Left lobe of liver (tissue), 2 donors: ENCODE measurements at regions not wholly inside any gene's neighbourhood (a gene's known extent, or its start where the extent isn't known, plus 50 kb on each side); places are given as distances from the start of the nearest gene placed in this dataset.
"Not testable (repeated sequence)": the region's sequence is repeated elsewhere in the genome, so short reads cannot be mapped to it uniquely, and the experiment has no call there.

ENCODE experiments used
- ATAC-seq: fragments of 200-7000 bp; cut with Tn5 transposase; one replicate; pipeline ENCODE4 v1.9.1; 2020; ENCODE audit warnings: mild to moderate bottlenecking, moderate library complexity
- DNase-seq: peaks from one replicate; pipeline ENCODE4 v3.0.0-alpha.2; 2020; ENCODE audit warnings: low spot score
- donor health status: DM: no; HTN: no; CAD: no; lungs with moderate emphysema.
- donor health status: DM: no; HTN: yes; CAD: no.

DNA sequence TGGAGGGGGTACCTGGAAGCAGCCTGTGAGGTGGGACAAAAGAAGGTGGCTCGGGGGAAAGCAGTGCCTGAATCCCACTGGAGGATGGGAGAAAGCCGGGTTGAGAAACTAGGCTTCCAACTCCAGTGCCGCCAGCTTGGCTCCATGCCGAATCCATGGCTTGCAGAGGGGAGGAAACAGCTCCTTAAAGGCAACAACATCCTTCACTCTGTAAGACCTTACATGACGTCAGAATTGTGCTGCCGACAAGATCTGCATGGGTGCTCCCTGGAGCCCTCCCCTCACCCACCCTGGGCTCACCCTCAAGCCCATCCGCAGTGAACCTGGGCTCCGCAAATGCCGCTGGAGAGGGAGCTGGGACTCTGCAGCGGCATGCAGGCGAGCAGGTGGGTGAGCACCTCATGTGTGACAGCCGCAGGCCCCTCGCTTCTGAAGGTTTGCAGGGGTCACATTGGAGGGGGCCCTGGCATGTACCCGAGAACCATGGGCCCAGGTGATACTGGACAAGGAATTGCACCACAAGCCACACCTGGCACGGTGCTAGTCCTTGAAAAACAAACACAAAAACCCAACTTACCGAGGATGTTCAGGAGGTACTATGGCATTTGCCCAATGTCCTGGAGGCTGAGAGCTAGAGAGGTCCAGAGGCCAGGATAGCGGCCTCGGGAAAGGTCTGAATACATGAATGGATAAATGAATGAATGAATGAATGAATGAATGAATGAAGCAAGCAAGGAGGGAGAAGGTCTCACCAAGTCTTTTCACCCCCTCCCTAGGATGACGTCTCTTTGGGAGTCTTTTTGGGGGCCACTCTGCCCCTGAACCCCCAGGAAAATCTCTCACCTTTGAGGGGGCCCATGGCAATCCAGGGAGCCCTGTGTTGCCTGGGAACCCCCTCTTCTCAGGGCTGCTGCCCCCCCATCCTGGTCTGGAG, 238.6 kb upstream of the SHH start:
- DNase-seq (no peak), ATAC-seq (no peak)

- ATAC-seq, result no peak
- no peak for DNase-seq
Observed at GRCh38 chr7:156049366-156049765, 237.1 kb upstream of the SHH start.

GRCh38 chr7:156046031-156046560, 233.8 kb upstream of the SHH start:
- ATAC-seq, result no peak
- no peak for DNase-seq

- no peak for ATAC-seq
- DNase-seq, result no peak
Observed at GRCh38 chr7:156043416-156044178, 231.3 kb upstream of the SHH start.

- DNase-seq (no peak), ATAC-seq (no peak)
Observed at GRCh38 chr7:156041398-156041797, 229.1 kb upstream of the SHH start.

GRCh38 chr7:156039971-156040677, 227.9 kb upstream of the SHH start:
- DNase-seq (no peak), ATAC-seq (no peak)

DNA sequence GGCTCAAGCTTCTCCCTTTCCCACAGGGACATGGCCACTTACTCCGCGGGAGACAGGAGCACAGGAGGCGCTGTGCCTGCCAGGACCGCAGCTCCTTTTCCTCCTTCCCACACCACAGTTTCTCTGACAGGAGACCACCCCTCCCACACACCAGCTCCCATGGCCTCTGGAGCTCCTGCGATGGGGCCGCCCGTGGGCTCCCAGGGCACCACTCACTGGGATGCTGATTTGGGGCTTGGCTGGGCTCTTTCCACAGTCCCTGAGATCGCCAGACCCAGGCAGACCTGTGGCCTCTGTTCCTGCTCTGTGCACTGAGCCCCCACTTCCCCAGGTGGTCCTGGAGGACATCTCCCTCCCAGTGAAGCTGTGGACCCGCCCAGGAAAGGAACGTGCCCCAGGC, 226.9 kb upstream of the SHH start:
- no peak for ATAC-seq

DNA sequence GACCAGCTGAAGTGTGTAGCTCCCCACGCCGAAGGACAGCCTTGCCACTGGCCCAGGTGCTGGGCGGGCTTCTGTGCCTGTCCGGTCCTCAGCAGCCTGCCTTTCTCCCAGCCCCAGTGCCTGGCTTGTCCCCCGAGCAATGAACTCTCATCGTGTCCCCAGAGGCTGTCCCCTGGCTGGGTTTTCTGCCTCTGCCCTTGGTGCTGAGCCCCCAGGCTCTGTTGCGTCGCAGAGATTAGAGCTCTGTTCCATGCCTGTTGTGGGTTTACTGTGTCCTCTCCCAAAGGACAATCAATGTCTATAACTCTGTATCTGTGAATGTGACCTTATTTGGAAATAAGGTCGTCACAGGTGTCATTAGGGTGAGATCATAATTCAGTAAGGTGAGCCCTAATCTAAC, 226.1 kb upstream of the SHH start:
- no peak for ATAC-seq

More for the DNA sequence above, 226.9 kb upstream of the SHH start:
- no peak for DNase-seq

GRCh38 chr7:156036153-156036552, 223.9 kb upstream of the SHH start:
- DNase-seq (no peak), ATAC-seq (no peak)

More for the DNA sequence above, 226.1 kb upstream of the SHH start:
- no peak for DNase-seq

DNA sequence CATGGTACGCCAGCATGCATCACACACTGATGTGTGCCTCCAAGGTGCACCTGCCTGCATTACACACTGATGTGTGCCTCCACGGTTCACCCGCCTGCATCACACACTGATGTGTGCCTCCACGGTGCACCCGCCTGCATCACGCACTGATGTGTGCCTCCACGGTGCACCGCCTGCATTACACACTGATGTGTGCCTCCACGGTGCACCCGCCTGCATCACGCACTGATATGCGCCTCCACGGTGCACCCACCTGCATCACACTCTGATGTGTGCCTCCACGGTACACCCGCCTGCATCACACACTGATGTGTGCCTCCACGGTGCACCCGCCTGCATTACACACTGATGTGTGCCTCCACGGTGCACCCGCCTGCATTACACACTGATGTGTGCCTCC, 223.1 kb upstream of the SHH start:
- ATAC-seq, DNase-seq: not testable (repeated sequence)

- no peak for ATAC-seq
Observed at GRCh38 chr7:156034397-156034796, 222.1 kb upstream of the SHH start.

DNA sequence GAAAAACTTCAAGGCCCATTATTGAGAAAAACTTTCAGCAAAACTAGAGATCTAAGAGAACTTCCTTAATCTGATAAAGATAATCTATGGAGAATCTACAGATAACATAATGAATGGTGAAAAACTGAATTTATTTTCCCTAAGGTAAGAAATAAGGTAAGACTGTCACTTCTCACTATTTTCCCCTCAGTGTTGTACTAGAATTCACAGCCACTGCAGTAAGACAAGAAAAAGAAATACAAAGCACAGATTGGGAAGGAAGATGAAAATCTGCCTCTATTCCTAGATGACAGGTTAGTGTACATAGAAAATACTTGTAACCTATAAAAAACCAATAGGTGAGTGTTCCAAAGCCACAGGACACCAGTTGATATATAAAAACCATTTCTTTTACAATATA, 220.7 kb upstream of the SHH start:
- DNase-seq (no peak), ATAC-seq (no peak)

More at GRCh38 chr7:156034397-156034796, 222.1 kb upstream of the SHH start:
- DNase-seq, result no peak

DNA sequence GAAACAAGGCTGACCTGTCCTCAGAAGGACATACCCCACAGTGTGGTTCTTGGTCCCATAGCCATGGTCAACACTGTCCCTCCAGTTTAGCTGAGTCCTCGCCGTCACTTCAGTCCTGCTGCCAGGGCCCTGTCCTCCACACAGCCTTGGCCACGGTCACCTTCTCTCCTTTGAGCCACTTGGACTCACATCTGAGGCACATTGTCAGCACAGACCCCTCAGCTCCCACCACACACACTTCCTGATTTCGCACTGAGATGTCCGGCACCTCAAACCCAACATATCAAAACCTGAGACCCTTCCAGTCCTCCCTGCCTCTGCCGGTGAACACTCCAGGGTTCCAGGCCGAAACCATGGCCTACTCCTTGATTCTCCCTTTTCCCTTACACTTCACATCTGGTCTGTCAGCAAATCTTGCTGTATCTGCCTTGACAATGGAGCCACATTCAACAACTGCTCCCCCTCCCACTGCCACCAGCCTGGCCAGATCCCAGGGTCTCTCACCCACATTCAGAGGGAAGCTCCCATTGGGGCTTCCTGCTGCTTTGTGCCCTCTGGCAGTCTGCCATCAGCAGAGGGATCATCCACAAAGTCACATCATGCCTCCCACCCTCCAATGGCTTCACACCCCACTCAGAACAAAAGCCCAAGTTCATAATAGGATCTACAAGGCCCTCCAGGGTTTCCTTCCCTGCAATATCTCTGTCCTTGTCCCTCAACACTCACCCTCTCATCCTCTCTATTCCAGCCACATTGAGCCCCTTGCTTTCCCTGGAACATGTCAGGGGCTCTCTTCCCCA, 219.6 kb upstream of the SHH start:
- DNase-seq (no peak), ATAC-seq (no peak)

DNA sequence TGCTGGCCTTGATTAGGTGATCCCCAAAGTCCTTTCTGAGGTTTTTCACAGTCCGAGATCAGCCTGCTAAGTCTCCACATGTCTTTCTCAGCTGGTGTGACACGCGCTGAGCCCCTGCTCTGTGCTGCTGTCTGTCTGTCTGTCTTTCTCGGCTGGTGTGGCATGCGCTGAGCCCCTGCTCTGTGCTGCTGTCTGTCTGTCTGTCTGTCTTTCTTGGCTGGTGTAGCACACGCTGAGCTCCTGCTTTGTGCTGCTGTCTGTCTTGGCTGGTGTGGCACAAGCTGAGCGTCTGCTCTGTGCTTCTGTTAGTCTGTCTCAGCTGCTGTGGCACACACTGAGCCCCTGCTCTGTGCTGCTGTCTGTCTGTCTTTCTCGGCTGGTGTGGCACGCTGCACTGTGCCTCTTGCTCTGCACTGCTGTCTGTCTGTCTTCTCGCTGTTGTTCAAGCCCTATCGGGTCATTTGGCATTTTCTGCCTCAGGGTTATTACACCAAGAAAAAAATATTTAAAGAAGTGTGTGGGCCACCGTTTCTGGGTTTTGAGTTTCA, 217.3 kb upstream of the SHH start:
- ATAC-seq (no peak), DNase-seq (no peak)

DNA sequence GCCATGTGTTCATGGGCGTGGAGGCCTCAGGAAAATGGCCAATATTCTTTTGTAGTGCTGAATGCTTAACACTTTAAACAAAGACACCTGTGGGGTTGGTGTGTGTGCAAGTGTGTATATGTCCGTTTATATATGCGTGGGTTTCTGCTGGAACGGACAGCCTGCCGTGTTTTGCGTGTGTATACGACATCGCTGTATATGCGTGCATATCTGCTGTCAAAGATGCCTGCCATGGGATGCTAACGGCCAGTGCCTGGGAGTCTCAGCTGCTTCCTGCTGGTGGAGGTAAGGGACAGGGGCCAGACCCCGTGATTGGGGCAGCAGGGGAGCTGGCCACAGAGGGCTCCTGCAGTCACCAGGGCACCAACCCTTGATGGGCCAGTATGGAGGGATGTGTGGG, 216.3 kb upstream of the SHH start:
- DNase-seq (no peak), ATAC-seq (no peak)

GRCh38 chr7:156027821-156028220, 215.6 kb upstream of the SHH start:
- ATAC-seq, result no peak
- DNase-seq, result no peak

DNA sequence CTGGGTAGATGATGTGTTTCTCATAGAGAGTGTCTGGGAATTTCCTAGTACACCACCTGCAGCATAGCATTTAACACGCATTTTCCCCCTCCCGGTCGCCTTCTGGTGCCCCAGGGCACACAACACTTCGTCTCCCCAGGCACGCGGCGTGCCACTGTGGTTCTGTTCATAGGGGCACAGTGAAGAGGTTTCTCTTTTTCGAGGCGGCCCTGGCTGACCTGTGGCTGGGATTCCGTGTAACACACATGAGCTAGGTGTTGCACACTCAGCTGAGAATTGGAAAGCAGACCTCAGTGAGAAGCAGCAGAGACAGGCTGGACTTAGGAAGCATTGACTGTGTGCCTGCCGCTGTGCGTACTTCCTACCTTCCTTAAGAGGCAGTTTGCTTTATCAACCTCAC, 214.3 kb upstream of the SHH start:
- DNase-seq, result no peak
- ATAC-seq, result no peak

GRCh38 chr7:156026076-156026600, 213.9 kb upstream of the SHH start:
- ATAC-seq, result peak; percentile 24
- no peak for DNase-seq

DNA sequence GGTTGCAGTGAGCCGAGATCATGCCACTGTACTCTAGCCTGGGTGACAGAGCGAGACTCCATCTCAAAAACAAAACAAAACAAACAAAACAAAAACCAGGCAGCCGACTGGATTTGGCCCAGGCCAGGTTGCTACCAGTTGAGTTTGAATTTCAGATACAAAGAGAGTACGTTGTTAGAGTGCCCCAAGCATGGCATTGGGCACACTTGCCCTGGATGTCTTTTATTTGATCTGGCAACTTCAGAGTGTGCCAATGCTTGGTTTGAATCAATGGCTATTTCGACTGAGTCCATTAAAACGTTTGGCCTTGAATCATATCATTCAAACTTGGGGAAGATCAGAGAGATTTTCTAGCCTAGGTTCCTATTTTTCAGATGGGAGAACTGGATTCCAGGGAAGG, 213.4 kb upstream of the SHH start:
- ATAC-seq, result peak; percentile 84

GRCh38 chr7:156024201-156024600, 211.9 kb upstream of the SHH start:
- no peak for DNase-seq
- no peak for ATAC-seq

More for the DNA sequence above, 213.4 kb upstream of the SHH start:
- DNase-seq, result no peak
